ENCODE measurements at regions not wholly inside any gene's neighbourhood (a gene's known extent, or its start where the extent isn't known, plus 50 kb on each side); places are given as distances from the start of the nearest gene placed in this dataset.

GRCh38 chr6:21984135-21984534 lies 312.7 kb downstream of the PRL start:
- H2AFZ ChIP-seq (ENCODE audit: control insufficient read depth, low read length) = no peak overlapping the region
- no peaks in the 10 kb centered on the region for H3K9me3 ChIP-seq (ENCODE audit: control insufficient read depth, low read depth, low read length)
- H3K27ac ChIP-seq (ENCODE audit: control insufficient read depth, insufficient read depth, low read length) = no peak overlapping the region
- H3K36me3 ChIP-seq (ENCODE audit: control insufficient read depth in 2 of 2, extremely low read depth in 1 of 2, insufficient read depth in 2 of 2, low read length in 2 of 2) = no peaks in the 10 kb centered on the region
- TF ChIP-seq EZH2 (IDR thresholded peaks at IDR 0.05; ENCODE audit: low read length) (no peak), CTCF (optimal IDR thresholded peaks at IDR 0.05 in 1 of 3, IDR thresholded peaks at IDR 0.05 in 1 of 3, conservative IDR thresholded peaks at IDR 0.05 in 1 of 3; ENCODE audit: extremely low read depth in 1 of 3, insufficient read depth in 2 of 3, low read length in 3 of 3) (no peak)
- DNase-seq (ENCODE audit: low read depth, low spot score) (no peak), FAIRE-seq (no peak)
- dilution Hi-C loops (cut with MboI; ENCODE audit: extremely low pct_ligation_motif_present, low sequenced_read_pairs) = no loop called here
- no peak overlapping the region for H3K4me3 ChIP-seq (ENCODE audit: control insufficient read depth in 2 of 3, extremely low read depth in 1 of 3, insufficient read depth in 2 of 3, low read depth in 1 of 3, low read length in 3 of 3)
- no peaks in the 10 kb centered on the region for H3K9me1 ChIP-seq (ENCODE audit: control insufficient read depth, extremely low read depth, insufficient read depth, low read length)
- H3K79me2 ChIP-seq (ENCODE audit: control insufficient read depth, insufficient read depth, low read length) = no peaks in the 10 kb centered on the region
- H3K27me3 ChIP-seq (ENCODE audit: control insufficient read depth, extremely low read depth, insufficient read depth, low read length) = no peaks in the 10 kb centered on the region
- H4K20me1 ChIP-seq (ENCODE audit: control insufficient read depth, extremely low read depth, insufficient read depth, low read length) = no peaks in the 10 kb centered on the region
- no peaks in the 10 kb centered on the region for H3K4me1 ChIP-seq (ENCODE audit: control insufficient read depth, extremely low read depth, insufficient read depth, low read length)
- H3K9ac ChIP-seq (ENCODE audit: control insufficient read depth, extremely low read depth, insufficient read depth, low read length) = no peak overlapping the region
- no peak overlapping the region for H3K4me2 ChIP-seq (ENCODE audit: control insufficient read depth, extremely low read depth, insufficient read depth, low read depth, low read length)

GRCh38 chr6:21984561-21984960 lies 312.3 kb downstream of the PRL start:
- Histone ChIP-seq H3K9me3 (ENCODE audit: control insufficient read depth, low read depth, low read length) (no peaks in the 10 kb centered on the region), H3K9ac (ENCODE audit: control insufficient read depth, extremely low read depth, insufficient read depth, low read length) (no peak overlapping the region), H3K27me3 (ENCODE audit: control insufficient read depth, extremely low read depth, insufficient read depth, low read length) (no peaks in the 10 kb centered on the region), H3K4me2 (ENCODE audit: control insufficient read depth, extremely low read depth, insufficient read depth, low read depth, low read length) (no peak overlapping the region), H3K4me3 (ENCODE audit: control insufficient read depth in 2 of 3, extremely low read depth in 1 of 3, insufficient read depth in 2 of 3, low read depth in 1 of 3, low read length in 3 of 3) (no peak overlapping the region), H3K27ac (ENCODE audit: control insufficient read depth, insufficient read depth, low read length) (no peak overlapping the region), H3K9me1 (ENCODE audit: control insufficient read depth, extremely low read depth, insufficient read depth, low read length) (no peaks in the 10 kb centered on the region), H3K79me2 (ENCODE audit: control insufficient read depth, insufficient read depth, low read length) (no peaks in the 10 kb centered on the region), H3K36me3 (ENCODE audit: control insufficient read depth in 2 of 2, extremely low read depth in 1 of 2, insufficient read depth in 2 of 2, low read length in 2 of 2) (no peaks in the 10 kb centered on the region), H4K20me1 (ENCODE audit: control insufficient read depth, extremely low read depth, insufficient read depth, low read length) (no peaks in the 10 kb centered on the region), H3K4me1 (ENCODE audit: control insufficient read depth, extremely low read depth, insufficient read depth, low read length) (no peaks in the 10 kb centered on the region), H2AFZ (ENCODE audit: control insufficient read depth, low read length) (no peak overlapping the region)
- no peak for DNase-seq (ENCODE audit: low read depth, low spot score)
- TF ChIP-seq EZH2 (IDR thresholded peaks at IDR 0.05; ENCODE audit: low read length) = no peak
- TF ChIP-seq CTCF (optimal IDR thresholded peaks at IDR 0.05 in 1 of 3, IDR thresholded peaks at IDR 0.05 in 1 of 3, conservative IDR thresholded peaks at IDR 0.05 in 1 of 3; ENCODE audit: extremely low read depth in 1 of 3, insufficient read depth in 2 of 3, low read length in 3 of 3) = no peak
- dilution Hi-C loops (cut with MboI; ENCODE audit: extremely low pct_ligation_motif_present, low sequenced_read_pairs) = no loop called here
- FAIRE-seq = no peak

All from keratinocyte (primary cell).